Endodermal cell (in vitro differentiated cells): ENCODE measurements at regions not wholly inside any gene's neighbourhood (a gene's known extent, or its start where the extent isn't known, plus 50 kb on each side); places are given as distances from the start of the nearest gene placed in this dataset.

ENCODE experiments used
- DNase-seq: peaks from one replicate; pipeline ENCODE4 v3.0.0-alpha.2; 2017
- H3K27ac ChIP-seq: 2 replicates; pipeline ENCODE4 v1.5.1; 2013; ENCODE audit warnings: mild to moderate bottlenecking, low read depth, low read length, moderate library complexity
- H3K27me3 ChIP-seq: 2 replicates; pipeline ENCODE4 v1.6.1; 2013; ENCODE audit warnings: mild to moderate bottlenecking, low read length, moderate library complexity; ENCODE audit not compliant: insufficient read depth, control insufficient read depth, poor library complexity, severe bottlenecking
- H3K36me3 ChIP-seq: 2 replicates; pipeline ENCODE4 v1.7.0; 2013; ENCODE audit warnings: mild to moderate bottlenecking, low read length, moderate library complexity; ENCODE audit not compliant: control insufficient read depth, insufficient read depth
- H3K4me1 ChIP-seq: one replicate; pipeline ENCODE4 v1.7.0; 2013; ENCODE audit warnings: low read length; ENCODE audit not compliant: control insufficient read depth, insufficient read depth
- H3K4me3 ChIP-seq: 2 replicates; pipeline ENCODE4 v1.5.1; 2013; ENCODE audit warnings: mild to moderate bottlenecking, low read length, moderate library complexity
- H3K9ac ChIP-seq: 2 replicates; pipeline ENCODE4 v1.6.1; 2013; ENCODE audit warnings: mild to moderate bottlenecking, low read length, moderate library complexity; ENCODE audit not compliant: poor library complexity, severe bottlenecking; ENCODE audit errors: extremely low read depth
- H3K9me3 ChIP-seq: 2 replicates; pipeline ENCODE4 v1.6.1; 2013; ENCODE audit warnings: mild to moderate bottlenecking, low read length, moderate library complexity; ENCODE audit not compliant: control insufficient read depth
- H3K27ac Mint-ChIP-seq: 2 replicates; pipeline ENCODE4 v1.8.0; 2020; ENCODE audit warnings: mixed read lengths
- H3K27me3 Mint-ChIP-seq: 2 replicates; pipeline ENCODE4 v1.8.0; 2021; ENCODE audit warnings: mild to moderate bottlenecking, mixed read lengths; ENCODE audit not compliant: insufficient read depth
- H3K36me3 Mint-ChIP-seq: 2 replicates; pipeline ENCODE4 v1.8.0; 2020; ENCODE audit warnings: low read depth, mixed read lengths
- H3K4me1 Mint-ChIP-seq: 2 replicates; pipeline ENCODE4 v1.8.0; 2020; ENCODE audit warnings: mixed read lengths
- H3K4me3 Mint-ChIP-seq: 2 replicates; pipeline ENCODE4 v1.8.0; 2020; ENCODE audit warnings: mild to moderate bottlenecking, moderate library complexity, mixed read lengths
- H3K9me3 Mint-ChIP-seq: 2 replicates; pipeline ENCODE4 v1.8.0; 2020; ENCODE audit warnings: mild to moderate bottlenecking, mixed read lengths
- CTCF ChIP-seq: fragments of 200-600 bp; sonication (generic); conservative IDR thresholded peaks from 2 replicates; pipeline ENCODE4 v1.5.0; 2021; ENCODE audit warnings: antibody characterized with exemption, mild to moderate bottlenecking
- WGBS, 2 experiments: methylation state at CpG; one replicate each; pipeline versions ENCODE4 v1.1.5 to v1.1.7; 2013; ENCODE audit warnings: missing lambda C conversion rate in 2 of 2, mixed read lengths in 1 of 2; ENCODE audit not compliant: insufficient coverage in 1 of 2, insufficient read length in 1 of 2; 5-methylcytosine and 5-hydroxymethylcytosine counted together

- DNase-seq: no peak
- Histone ChIP-seq H3K9ac (no peak overlapping the region), H3K27ac (no peak overlapping the region), H3K27me3 (no peaks in the 10 kb centered on the region), H3K9me3 (peaks cover 11% of the 10 kb centered on the region), H3K4me3 (no peak overlapping the region), H3K36me3 (no peaks in the 10 kb centered on the region), H3K4me1 (no peaks in the 10 kb centered on the region)
- H3K27me3 Mint-ChIP-seq: peaks cover 2% of the 10 kb centered on the region
- peaks cover 7% of the 10 kb centered on the region for H3K4me1 Mint-ChIP-seq
- WGBS, 2 experiments: 73 to 75% methylated on average over 3 of the region's 3 CpGs
- H3K4me3 Mint-ChIP-seq: no peak overlapping the region
- no peak overlapping the region for H3K27ac Mint-ChIP-seq
- H3K36me3 Mint-ChIP-seq: no peaks in the 10 kb centered on the region
- H3K9me3 Mint-ChIP-seq: peaks cover 27% of the 10 kb centered on the region
- no peak for TF ChIP-seq CTCF
Measured at GRCh38 chr11:62022211-62022610, 54.8 kb upstream of the FTH1 start.

- H3K36me3 Mint-ChIP-seq: no peaks in the 10 kb centered on the region
- no peaks in the 10 kb centered on the region for H3K4me1 ChIP-seq
- WGBS, 2 experiments: 93% methylated on average over 3 of the region's 3 CpGs; no CpG with 5 or more reads in 1 of the 2 experiments
Measured at GRCh38 chr11:62020661-62021060, 53.2 kb upstream of the FTH1 start.

GRCh38 chr11:62018981-62019664 lies 51.7 kb upstream of the FTH1 start:
- no peak overlapping the region for H3K4me3 ChIP-seq
- H3K9ac ChIP-seq: no peak overlapping the region
- DNase-seq: no peak
- no peak overlapping the region for H3K27ac ChIP-seq
- H3K36me3 ChIP-seq: no peaks in the 10 kb centered on the region
- Mint-ChIP-seq H3K27me3 (peaks cover 2% of the 10 kb centered on the region), H3K4me1 (no peaks in the 10 kb centered on the region), H3K9me3 (peaks cover 27% of the 10 kb centered on the region), H3K36me3 (no peaks in the 10 kb centered on the region), H3K27ac (no peak overlapping the region), H3K4me3 (no peak overlapping the region)
- H3K9me3 ChIP-seq: peaks cover 11% of the 10 kb centered on the region
- H3K4me1 ChIP-seq: no peaks in the 10 kb centered on the region
- WGBS, 2 experiments: 83 to 94% methylated on average over 2 of the region's 2 CpGs
- no peaks in the 10 kb centered on the region for H3K27me3 ChIP-seq
- no peak for TF ChIP-seq CTCF

More at GRCh38 chr11:62020661-62021060, 53.2 kb upstream of the FTH1 start:
- Histone ChIP-seq H3K27me3 (no peaks in the 10 kb centered on the region), H3K9me3 (peaks cover 11% of the 10 kb centered on the region), H3K9ac (no peak overlapping the region), H3K36me3 (no peaks in the 10 kb centered on the region), H3K27ac (no peak overlapping the region), H3K4me3 (no peak overlapping the region)
- Mint-ChIP-seq H3K27ac (no peak overlapping the region), H3K4me1 (peaks cover 4% of the 10 kb centered on the region), H3K4me3 (no peak overlapping the region), H3K27me3 (peaks cover 2% of the 10 kb centered on the region), H3K9me3 (peaks cover 27% of the 10 kb centered on the region)
- DNase-seq: no peak
- TF ChIP-seq CTCF: no peak
